OCI-M2 (cell line): ENCODE measurements at regions not wholly inside any gene's neighbourhood (a gene's known extent, or its start where the extent isn't known, plus 50 kb on each side); places are given as distances from the start of the nearest gene placed in this dataset.

Experiments
- DNase-seq: peaks from one replicate; lab custom pipeline; 2025; ENCODE audit not compliant: unreplicated experiment; lab: John Stamatoyannopoulos, UW

DNA sequence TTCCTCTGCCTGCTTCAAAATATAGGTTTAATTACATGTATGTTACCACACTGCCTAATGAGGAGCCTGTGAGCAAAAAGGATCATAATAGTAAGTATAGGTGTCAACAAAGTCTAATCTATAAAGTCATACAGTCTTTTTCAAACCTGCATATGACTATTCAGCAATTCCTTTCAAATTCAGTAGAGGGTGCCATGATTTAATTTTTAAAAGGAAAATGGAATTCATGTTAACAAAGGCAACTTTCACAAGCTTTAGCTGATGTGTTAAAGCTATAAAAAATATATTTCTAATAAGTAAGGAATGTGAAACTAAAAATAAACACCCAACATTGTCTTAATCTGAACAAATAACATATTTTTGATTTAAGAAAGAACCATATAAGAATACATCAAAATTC lies 52.1 kb downstream of the MPP7 start:
- DNase-seq, result no peak

- DNase-seq, result no peak
These were observed 52.5 kb downstream of the MPP7 start for GRCh38 chr10:28250358-28250757.

- DNase-seq, result no peak
These were observed 53.4 kb downstream of the MPP7 start for GRCh38 chr10:28249512-28249911.

DNA sequence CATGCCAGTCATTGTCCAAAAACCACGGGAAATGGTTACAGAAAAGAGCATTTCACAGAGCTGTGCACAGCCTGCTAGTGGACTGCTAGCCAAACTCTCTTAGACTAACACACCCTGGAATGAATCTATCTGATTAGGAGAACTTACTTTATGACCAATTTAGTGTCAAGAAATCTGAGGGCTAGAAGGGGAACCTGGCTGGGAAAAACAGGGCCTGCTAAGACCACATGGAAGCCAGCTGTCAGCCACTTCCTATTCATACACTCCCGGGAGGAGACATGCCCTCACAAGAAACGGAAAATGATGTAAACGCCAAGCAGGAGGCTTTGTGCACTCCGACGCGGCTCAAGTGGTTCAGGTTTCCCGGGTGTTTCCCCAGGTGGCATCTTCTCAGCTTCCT lies 54.8 kb downstream of the MPP7 start:
- no peak for DNase-seq

- no peak for DNase-seq
These were observed 56.8 kb downstream of the MPP7 start for GRCh38 chr10:28246023-28246422.

- no peak for DNase-seq
These were observed 58.9 kb downstream of the MPP7 start for GRCh38 chr10:28243923-28244322.

- DNase-seq, result no peak
These were observed 60.2 kb downstream of the MPP7 start for GRCh38 chr10:28242555-28243204.

DNA sequence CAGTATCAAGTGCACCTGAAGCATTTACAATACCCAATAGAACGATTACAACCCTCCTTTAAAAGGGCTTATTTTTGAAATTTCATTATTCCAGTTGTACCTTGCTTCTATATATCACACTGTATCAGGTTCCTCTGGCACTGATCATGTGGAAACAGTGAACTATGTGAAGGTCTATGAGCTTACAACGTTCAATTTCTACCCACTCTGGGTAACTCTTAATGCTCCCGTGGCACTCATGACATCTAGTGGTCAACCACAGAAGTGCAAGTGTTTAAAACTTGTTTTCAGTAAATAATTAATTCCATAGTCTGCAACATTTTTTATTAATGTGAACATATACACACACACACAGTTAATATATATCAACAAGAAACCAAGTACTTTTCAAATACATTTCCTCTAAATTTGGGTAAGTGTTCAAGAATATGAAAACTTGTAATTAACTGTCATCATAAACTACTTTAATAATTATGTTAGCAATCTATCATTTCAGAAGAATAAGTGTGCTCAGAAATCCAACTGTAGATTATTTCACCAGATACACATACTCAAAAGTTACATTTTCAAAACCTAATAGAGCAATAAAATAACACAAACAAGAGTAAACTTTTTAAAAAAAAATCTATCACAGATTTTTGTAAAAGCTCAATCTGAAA lies 61.0 kb downstream of the MPP7 start:
- DNase-seq, result no peak

DNA sequence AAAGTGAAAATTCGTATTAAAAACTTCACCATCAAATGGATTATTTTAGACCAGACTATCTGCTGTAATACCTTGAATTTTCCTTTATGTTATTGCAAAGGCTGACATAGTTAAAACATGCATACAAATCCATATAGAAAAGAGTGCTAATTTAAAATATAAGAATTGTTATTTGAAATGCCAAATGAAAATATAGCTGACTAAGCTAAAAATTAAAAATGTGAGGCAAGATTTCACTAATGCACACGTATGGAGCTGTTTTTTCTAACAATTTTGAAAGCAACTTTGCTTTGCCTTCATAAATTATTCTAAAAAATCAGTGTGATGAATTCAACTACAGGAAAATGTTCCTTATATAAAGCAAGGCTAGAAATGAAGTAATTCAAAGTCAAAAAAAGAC lies 62.5 kb downstream of the MPP7 start:
- no peak for DNase-seq

DNA sequence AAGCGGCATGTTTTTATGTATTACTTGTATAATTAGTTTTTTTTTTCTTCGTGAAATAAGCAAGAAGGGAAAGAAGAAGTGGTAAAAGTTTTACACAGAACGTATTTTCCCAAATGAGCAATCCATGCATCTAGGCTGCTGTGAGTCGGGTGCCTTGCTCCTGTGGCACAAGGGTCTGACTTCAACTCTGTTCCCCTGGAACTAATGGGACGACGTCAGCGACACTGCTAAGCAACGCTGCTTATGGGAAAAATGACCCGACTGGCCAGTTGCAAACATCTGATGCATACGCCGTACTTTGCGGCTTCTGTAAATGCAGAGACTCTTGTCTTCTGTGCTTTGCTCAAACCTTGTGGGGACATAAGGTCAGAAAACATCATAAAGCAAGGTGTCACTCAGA lies 66.3 kb downstream of the MPP7 start:
- no peak for DNase-seq

GRCh38 chr10:28220811-28221210 lies 82.1 kb downstream of the MPP7 start:
- no peak for DNase-seq

- no peak for DNase-seq
These were observed 83.6 kb downstream of the MPP7 start for GRCh38 chr10:28219251-28219650.

DNA sequence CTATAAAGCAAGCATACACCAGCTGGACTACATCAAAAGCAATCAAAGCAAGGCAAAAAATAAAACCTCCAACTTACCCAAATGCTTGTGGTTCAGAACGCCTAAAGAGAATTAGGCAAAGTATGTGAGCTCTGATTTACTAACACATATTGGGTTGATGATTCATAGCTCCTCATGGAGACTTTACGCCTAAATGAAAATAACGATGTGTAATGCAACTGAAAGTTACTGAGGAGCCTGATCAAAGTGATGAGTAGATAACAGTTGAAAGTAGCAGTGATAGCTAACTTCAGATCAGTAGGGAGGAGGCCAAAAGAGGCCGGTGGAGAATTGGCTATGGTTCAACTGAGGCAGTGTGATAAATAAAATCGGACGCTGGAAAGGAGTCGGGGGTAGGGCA lies 85.0 kb downstream of the MPP7 start:
- DNase-seq, result no peak

- no peak for DNase-seq
These were observed 86.9 kb downstream of the MPP7 start for GRCh38 chr10:28215930-28216329.

GRCh38 chr10:28214219-28214618 lies 88.6 kb downstream of the MPP7 start:
- DNase-seq, result no peak

DNA sequence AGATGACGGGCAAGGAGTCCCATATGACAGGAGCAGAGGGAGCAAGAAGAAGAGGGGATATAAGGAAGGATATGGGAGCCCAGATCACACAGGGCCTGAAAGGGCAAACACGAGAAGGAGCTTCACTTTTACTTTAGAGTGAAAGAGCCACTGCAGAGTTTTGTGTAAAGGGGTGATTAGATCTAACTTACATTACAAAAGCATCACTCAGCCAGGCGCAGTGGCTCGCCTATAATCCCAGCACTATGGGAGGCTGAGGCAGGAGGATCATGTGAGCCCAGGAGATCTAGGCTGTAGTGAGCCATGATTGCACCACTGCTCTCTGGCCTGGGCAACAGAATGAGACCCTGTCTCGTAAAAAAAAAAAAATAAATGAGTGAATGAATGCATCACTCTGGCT lies 91.1 kb downstream of the MPP7 start:
- DNase-seq, result no peak

DNA sequence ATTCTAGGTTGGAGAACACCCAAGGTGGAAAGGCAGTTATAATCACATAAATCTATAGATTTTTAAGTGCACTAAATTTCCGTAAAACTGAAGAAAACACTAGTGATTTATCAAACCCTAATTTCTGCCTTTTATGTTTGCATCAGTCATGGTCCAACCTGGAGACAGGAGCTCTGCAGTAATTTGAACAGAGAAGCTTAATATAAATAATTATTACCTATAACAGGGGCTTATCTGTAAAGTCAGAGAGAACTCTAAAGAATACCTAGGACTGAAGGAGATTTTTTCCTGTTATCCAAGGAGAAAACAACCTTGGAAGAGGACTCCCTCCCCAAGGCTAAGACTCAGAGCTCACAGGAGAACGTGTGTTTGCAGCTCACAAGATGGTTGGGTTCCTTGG lies 95.1 kb downstream of the MPP7 start:
- no peak for DNase-seq

GRCh38 chr10:28202941-28203352 lies 99.9 kb downstream of the MPP7 start:
- no peak for DNase-seq

GRCh38 chr10:28201410-28202400 lies 101.2 kb downstream of the MPP7 start:
- no peak for DNase-seq

- no peak for DNase-seq
These were observed 102.1 kb downstream of the MPP7 start for GRCh38 chr10:28200775-28201174.

- DNase-seq, result no peak
These were observed 102.9 kb downstream of the MPP7 start for GRCh38 chr10:28199941-28200340.

- DNase-seq, result no peak
These were observed 112.7 kb downstream of the MPP7 start for GRCh38 chr10:28190196-28190595.
